ENCODE measurements at regions not wholly inside any gene's neighbourhood (a gene's known extent, or its start where the extent isn't known, plus 50 kb on each side); places are given as distances from the start of the nearest gene placed in this dataset.

DNA sequence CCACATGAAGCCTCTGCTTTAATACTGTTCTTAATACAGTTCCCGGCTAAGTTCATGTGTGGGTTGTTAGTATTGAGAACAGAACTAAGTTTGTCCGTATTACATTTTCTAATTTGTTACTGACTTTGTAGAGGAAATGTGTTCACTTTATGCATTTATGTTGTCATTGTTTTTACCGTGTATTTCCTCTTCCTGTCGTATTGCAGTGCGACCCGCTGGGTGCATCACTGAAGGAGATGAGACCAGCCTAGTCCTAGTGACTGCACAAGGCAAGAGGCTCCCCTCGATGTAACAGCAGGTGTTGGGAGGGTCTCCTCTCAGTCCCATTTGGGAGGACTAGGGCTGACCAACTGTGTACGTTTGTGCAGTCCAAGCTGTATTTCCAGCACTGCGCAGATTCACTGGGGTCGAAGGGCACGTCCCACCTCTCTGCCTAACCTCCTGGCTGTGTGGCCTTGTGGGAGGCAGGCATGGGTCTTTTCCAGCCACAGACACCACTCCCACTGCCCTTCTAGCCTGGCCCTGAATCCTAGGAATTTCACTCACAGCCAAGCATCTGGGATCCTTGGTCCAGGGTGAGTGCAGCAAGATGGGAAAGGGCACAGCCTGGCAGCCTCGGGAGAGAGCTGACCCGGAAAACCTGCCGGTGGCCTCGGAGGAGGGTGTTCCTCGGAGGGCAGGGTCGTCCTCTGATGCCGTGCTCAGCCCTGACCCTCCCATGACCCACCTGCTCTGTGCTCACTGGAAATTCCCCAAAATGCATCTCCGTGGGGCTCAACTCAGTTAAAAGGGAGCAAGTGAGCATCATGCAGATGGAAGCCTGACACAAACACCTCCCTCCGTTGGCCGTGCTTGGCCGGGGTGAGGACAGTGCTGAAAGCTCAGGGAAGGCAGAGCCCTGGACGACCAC is 63.9 kb upstream of the FAM20C start:
- TF ChIP-seq, protein P1, sequence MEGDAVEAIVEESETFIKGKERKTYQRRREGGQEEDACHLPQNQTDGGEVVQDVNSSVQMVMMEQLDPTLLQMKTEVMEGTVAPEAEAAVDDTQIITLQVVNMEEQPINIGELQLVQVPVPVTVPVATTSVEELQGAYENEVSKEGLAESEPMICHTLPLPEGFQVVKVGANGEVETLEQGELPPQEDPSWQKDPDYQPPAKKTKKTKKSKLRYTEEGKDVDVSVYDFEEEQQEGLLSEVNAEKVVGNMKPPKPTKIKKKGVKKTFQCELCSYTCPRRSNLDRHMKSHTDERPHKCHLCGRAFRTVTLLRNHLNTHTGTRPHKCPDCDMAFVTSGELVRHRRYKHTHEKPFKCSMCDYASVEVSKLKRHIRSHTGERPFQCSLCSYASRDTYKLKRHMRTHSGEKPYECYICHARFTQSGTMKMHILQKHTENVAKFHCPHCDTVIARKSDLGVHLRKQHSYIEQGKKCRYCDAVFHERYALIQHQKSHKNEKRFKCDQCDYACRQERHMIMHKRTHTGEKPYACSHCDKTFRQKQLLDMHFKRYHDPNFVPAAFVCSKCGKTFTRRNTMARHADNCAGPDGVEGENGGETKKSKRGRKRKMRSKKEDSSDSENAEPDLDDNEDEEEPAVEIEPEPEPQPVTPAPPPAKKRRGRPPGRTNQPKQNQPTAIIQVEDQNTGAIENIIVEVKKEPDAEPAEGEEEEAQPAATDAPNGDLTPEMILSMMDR (conservative IDR thresholded peaks at IDR 0.05; ENCODE audit: low read depth in 2 of 2): no peak
- TF ChIP-seq EZH2 (IDR thresholded peaks at IDR 0.05; ENCODE audit: low read depth, unreplicated experiment): no peak

Data from GM23338 (cell line).